ENCODE measurements at regions not wholly inside any gene's neighbourhood (a gene's known extent, or its start where the extent isn't known, plus 50 kb on each side); places are given as distances from the start of the nearest gene placed in this dataset.

GRCh38 chr9:105836936-105837660 lies 142.8 kb downstream of the TMEM38B start:
- DNase-seq (ENCODE audit: insufficient read length, low spot score) (no peak), FAIRE-seq (no peak)
- no peak for TF ChIP-seq CTCF (IDR thresholded peaks at IDR 0.05; ENCODE audit: insufficient read depth, missing control alignments)

- peak; percentile 11 for FAIRE-seq
- no peak for TF ChIP-seq CTCF (IDR thresholded peaks at IDR 0.05; ENCODE audit: insufficient read depth, missing control alignments)
- DNase-seq (ENCODE audit: insufficient read length, low spot score): no peak
Measured at GRCh38 chr9:105841562-105841961, 147.2 kb downstream of the TMEM38B start.

GRCh38 chr9:105842023-105842644 lies 147.8 kb downstream of the TMEM38B start:
- FAIRE-seq: no peak
- no peak for DNase-seq (ENCODE audit: insufficient read length, low spot score)
- peak; percentile 84 for TF ChIP-seq CTCF (IDR thresholded peaks at IDR 0.05; ENCODE audit: insufficient read depth, missing control alignments)

- FAIRE-seq (no peak), DNase-seq (ENCODE audit: insufficient read length, low spot score) (no peak)
- no peak for TF ChIP-seq CTCF (IDR thresholded peaks at IDR 0.05; ENCODE audit: insufficient read depth, missing control alignments)
Measured at GRCh38 chr9:105846825-105847224, 152.5 kb downstream of the TMEM38B start.

GRCh38 chr9:105850852-105851500 lies 156.6 kb downstream of the TMEM38B start:
- FAIRE-seq: no peak
- no peak for TF ChIP-seq CTCF (IDR thresholded peaks at IDR 0.05; ENCODE audit: insufficient read depth, missing control alignments)
- no peak for DNase-seq (ENCODE audit: insufficient read length, low spot score)

- DNase-seq (ENCODE audit: insufficient read length, low spot score) (no peak), FAIRE-seq (no peak)
- TF ChIP-seq CTCF (IDR thresholded peaks at IDR 0.05; ENCODE audit: insufficient read depth, missing control alignments): no peak
Measured at GRCh38 chr9:105854026-105854782, 159.9 kb downstream of the TMEM38B start.
